ENCODE measurements at regions not wholly inside any gene's neighbourhood (a gene's known extent, or its start where the extent isn't known, plus 50 kb on each side); places are given as distances from the start of the nearest gene placed in this dataset.
"Not testable (repeated sequence)": the region's sequence is repeated elsewhere in the genome, so short reads cannot be mapped to it uniquely, and the experiment has no call there.

- H3K27me3 ChIP-seq (replicated peaks; ENCODE audit: insufficient read depth); H3K4me1 ChIP-seq (replicated peaks); intact Hi-C loops (cut with DNase I); DNase-seq (ENCODE audit: low spot score); H3K27ac ChIP-seq; H3K9me3 ChIP-seq; H3K4me3 ChIP-seq; H3K36me3 ChIP-seq: not testable (repeated sequence)
- WGBS = 75% methylated on average over 2 of the region's 3 CpGs
Measured at GRCh38 chr14:19162920-19163319, 195.7 kb downstream of the POTEM start.

GRCh38 chr14:19163891-19164290, 196.7 kb downstream of the POTEM start:
- DNase-seq (ENCODE audit: low spot score); H3K27ac ChIP-seq; H3K36me3 ChIP-seq; H3K27me3 ChIP-seq (replicated peaks; ENCODE audit: insufficient read depth); H3K4me1 ChIP-seq (replicated peaks); H3K4me3 ChIP-seq; intact Hi-C loops (cut with DNase I); H3K9me3 ChIP-seq: not testable (repeated sequence)
- 67% methylated on average over 2 of the region's 2 CpGs for WGBS

- H3K36me3 ChIP-seq; H3K27ac ChIP-seq; H3K4me3 ChIP-seq; intact Hi-C loops (cut with DNase I); H3K27me3 ChIP-seq (replicated peaks; ENCODE audit: insufficient read depth); DNase-seq (ENCODE audit: low spot score); H3K9me3 ChIP-seq; H3K4me1 ChIP-seq (replicated peaks): not testable (repeated sequence)
- WGBS = no CpG with 5 or more reads among the region's 1 CpG
Measured at GRCh38 chr14:19164426-19164825, 197.2 kb downstream of the POTEM start.

GRCh38 chr14:19166056-19166455, 198.8 kb downstream of the POTEM start:
- 78% methylated on average over 3 of the region's 3 CpGs for WGBS
- DNase-seq (ENCODE audit: low spot score); H3K4me3 ChIP-seq; H3K4me1 ChIP-seq (replicated peaks); H3K27ac ChIP-seq; H3K9me3 ChIP-seq; intact Hi-C loops (cut with DNase I); H3K27me3 ChIP-seq (replicated peaks; ENCODE audit: insufficient read depth); H3K36me3 ChIP-seq: not testable (repeated sequence)

- H3K4me1 ChIP-seq (replicated peaks); DNase-seq (ENCODE audit: low spot score); H3K36me3 ChIP-seq; H3K9me3 ChIP-seq; intact Hi-C loops (cut with DNase I); H3K27ac ChIP-seq; H3K4me3 ChIP-seq; H3K27me3 ChIP-seq (replicated peaks; ENCODE audit: insufficient read depth): not testable (repeated sequence)
- WGBS = 89% methylated on average over 8 of the region's 8 CpGs
Measured at GRCh38 chr14:19167454-19168190, 200.4 kb downstream of the POTEM start.

GRCh38 chr14:19168261-19168660, 201.0 kb downstream of the POTEM start:
- DNase-seq (ENCODE audit: low spot score); H3K27ac ChIP-seq; intact Hi-C loops (cut with DNase I); H3K4me1 ChIP-seq (replicated peaks); H3K27me3 ChIP-seq (replicated peaks; ENCODE audit: insufficient read depth); H3K36me3 ChIP-seq; H3K4me3 ChIP-seq; H3K9me3 ChIP-seq: not testable (repeated sequence)
- 88% methylated on average over 7 of the region's 7 CpGs for WGBS

- 87% methylated on average over 6 of the region's 7 CpGs for WGBS
- H3K36me3 ChIP-seq; H3K4me1 ChIP-seq (replicated peaks); H3K27ac ChIP-seq; intact Hi-C loops (cut with DNase I); DNase-seq (ENCODE audit: low spot score); H3K4me3 ChIP-seq; H3K27me3 ChIP-seq (replicated peaks; ENCODE audit: insufficient read depth); H3K9me3 ChIP-seq: not testable (repeated sequence)
Measured at GRCh38 chr14:19169561-19170362, 202.5 kb downstream of the POTEM start.

GRCh38 chr14:19172745-19173144, 205.5 kb downstream of the POTEM start:
- H3K9me3 ChIP-seq; H3K4me1 ChIP-seq (replicated peaks); intact Hi-C loops (cut with DNase I); H3K27ac ChIP-seq; H3K27me3 ChIP-seq (replicated peaks; ENCODE audit: insufficient read depth); H3K36me3 ChIP-seq; DNase-seq (ENCODE audit: low spot score); H3K4me3 ChIP-seq: not testable (repeated sequence)

GRCh38 chr14:19173188-19173587, 206.0 kb downstream of the POTEM start:
- H3K9me3 ChIP-seq; H3K4me3 ChIP-seq; H3K4me1 ChIP-seq (replicated peaks); intact Hi-C loops (cut with DNase I); H3K27me3 ChIP-seq (replicated peaks; ENCODE audit: insufficient read depth); H3K36me3 ChIP-seq; DNase-seq (ENCODE audit: low spot score); H3K27ac ChIP-seq: not testable (repeated sequence)
- WGBS = 91% methylated on average over 3 of the region's 3 CpGs

- H3K27me3 ChIP-seq (replicated peaks; ENCODE audit: insufficient read depth); H3K27ac ChIP-seq; DNase-seq (ENCODE audit: low spot score); intact Hi-C loops (cut with DNase I); H3K4me1 ChIP-seq (replicated peaks); H3K36me3 ChIP-seq; H3K4me3 ChIP-seq; H3K9me3 ChIP-seq: not testable (repeated sequence)
- 56% methylated on average over 3 of the region's 6 CpGs for WGBS
Measured at GRCh38 chr14:19177435-19177834, 210.2 kb downstream of the POTEM start.

- DNase-seq (ENCODE audit: low spot score); H3K4me1 ChIP-seq (replicated peaks); intact Hi-C loops (cut with DNase I); H3K4me3 ChIP-seq; H3K36me3 ChIP-seq; H3K27me3 ChIP-seq (replicated peaks; ENCODE audit: insufficient read depth); H3K9me3 ChIP-seq; H3K27ac ChIP-seq: not testable (repeated sequence)
- WGBS = 79% methylated on average over 2 of the region's 2 CpGs
Measured at GRCh38 chr14:19180297-19180696, 213.1 kb downstream of the POTEM start.

GRCh38 chr14:19180881-19181280, 213.6 kb downstream of the POTEM start:
- WGBS = 52% methylated on average over 3 of the region's 3 CpGs
- H3K36me3 ChIP-seq; H3K4me3 ChIP-seq; DNase-seq (ENCODE audit: low spot score); H3K9me3 ChIP-seq; H3K27ac ChIP-seq; H3K27me3 ChIP-seq (replicated peaks; ENCODE audit: insufficient read depth); intact Hi-C loops (cut with DNase I); H3K4me1 ChIP-seq (replicated peaks): not testable (repeated sequence)

GRCh38 chr14:19195146-19195545, 227.9 kb downstream of the POTEM start:
- intact Hi-C loops (cut with DNase I); H3K4me1 ChIP-seq (replicated peaks); H3K27ac ChIP-seq; H3K27me3 ChIP-seq (replicated peaks; ENCODE audit: insufficient read depth); DNase-seq (ENCODE audit: low spot score); H3K4me3 ChIP-seq; H3K9me3 ChIP-seq; H3K36me3 ChIP-seq: not testable (repeated sequence)
- whole genome bisulfite sequencing = 75% methylated on average over 3 of the region's 4 CpGs

All from prostate gland (tissue), 2 donors.